DOHH2 (cell line): ENCODE measurements at regions not wholly inside any gene's neighbourhood (a gene's known extent, or its start where the extent isn't known, plus 50 kb on each side); places are given as distances from the start of the nearest gene placed in this dataset.
"Not testable (repeated sequence)": the region's sequence is repeated elsewhere in the genome, so short reads cannot be mapped to it uniquely, and the experiment has no call there.

Source experiments
- H3F3A ChIP-seq: fragments of 200-600 bp; sonication (generic), shearing (Covaris generic); 2 replicates; pipeline ENCODE4 v1.6.0; 2016; ENCODE audit warnings: antibody characterized with exemption, mild to moderate bottlenecking; ENCODE audit not compliant: control insufficient read depth, insufficient read depth
- H3K27ac ChIP-seq: fragments of 200-600 bp; sonication (generic); 2 replicates; pipeline ENCODE4 v1.5.1; 2014; ENCODE audit warnings: low read depth, mild to moderate bottlenecking, low read length, moderate library complexity
- H3K27me3 ChIP-seq: fragments of 200-600 bp; sonication (generic); 2 replicates; pipeline ENCODE4 v1.6.1; 2014; ENCODE audit warnings: mild to moderate bottlenecking, low read length, mixed read lengths; ENCODE audit not compliant: control insufficient read depth
- H3K36me3 ChIP-seq: fragments of 200-600 bp; sonication (generic); 2 replicates; pipeline ENCODE4 v1.6.1; 2014; ENCODE audit warnings: mild to moderate bottlenecking, low read length, moderate library complexity, mixed read lengths; ENCODE audit not compliant: control insufficient read depth
- H3K4me1 ChIP-seq: fragments of 200-600 bp; sonication (generic); 2 replicates; pipeline ENCODE4 v1.6.1; 2014; ENCODE audit warnings: mild to moderate bottlenecking, low read length, mixed read lengths; ENCODE audit not compliant: control insufficient read depth
- H3K4me2 ChIP-seq: fragments of 200-600 bp; sonication (generic); 2 replicates; pipeline ENCODE4 v1.6.0; 2014; ENCODE audit warnings: mild to moderate bottlenecking, low read length, moderate library complexity
- H3K4me3 ChIP-seq: fragments of 200-600 bp; sonication (generic); 2 replicates; pipeline ENCODE4 v1.5.1; 2014; ENCODE audit warnings: mild to moderate bottlenecking, low read length, mixed read lengths
- H3K79me2 ChIP-seq: fragments of 200-600 bp; sonication (generic); 2 replicates; pipeline ENCODE4 v1.6.1; 2014; ENCODE audit warnings: mild to moderate bottlenecking, low read length, mixed read lengths; ENCODE audit not compliant: control insufficient read depth
- H3K9me2 ChIP-seq: fragments of 200-600 bp; sonication (generic); replicated peaks from 2 replicates; pipeline ENCODE4 v1.6.1; 2014; ENCODE audit warnings: mild to moderate bottlenecking, low read length, mixed read lengths; ENCODE audit not compliant: control insufficient read depth
- H3K9me3 ChIP-seq: fragments of 200-600 bp; sonication (generic); 2 replicates; pipeline ENCODE4 v1.6.1; 2014; ENCODE audit warnings: antibody characterized with exemption, low read length, mixed read lengths; ENCODE audit not compliant: control insufficient read depth, insufficient read depth
- H4K20me1 ChIP-seq: fragments of 200-600 bp; sonication (generic); 2 replicates; pipeline ENCODE4 v1.6.0; 2014; ENCODE audit warnings: low read depth, mild to moderate bottlenecking, antibody characterized with exemption, low read length, moderate library complexity; ENCODE audit not compliant: control insufficient read depth, insufficient read depth
- CTCF ChIP-seq: fragments of 200-600 bp; sonication (generic); IDR thresholded peaks from one replicate; pipeline ENCODE4 v1.5.1; 2014; ENCODE audit warnings: antibody characterized with exemption, mild to moderate bottlenecking, low read depth, low read length; ENCODE audit not compliant: poor library complexity, severe bottlenecking
- EZH2phosphoT487 ChIP-seq: fragments of 200-600 bp; sonication (generic); IDR thresholded peaks from 2 replicates; pipeline ENCODE4 v1.6.1; 2017; ENCODE audit warnings: borderline replicate concordance, mild to moderate bottlenecking, antibody characterized with exemption, low read length, moderate library complexity, mixed read lengths

GRCh38 chr11:33996498-33997454, 54.8 kb upstream of the CAPRIN1 start:
- H3K4me1 ChIP-seq: peaks cover 29% of the 10 kb centered on the region
- H3K9me2 ChIP-seq: no peaks in the 10 kb centered on the region
- no peaks in the 10 kb centered on the region for H3K9me3 ChIP-seq
- H3K36me3 ChIP-seq: no peaks in the 10 kb centered on the region
- peaks cover 17% of the 10 kb centered on the region for H3K27me3 ChIP-seq
- no peaks in the 10 kb centered on the region for H3K79me2 ChIP-seq
- no peaks in the 10 kb centered on the region for H3F3A ChIP-seq
- H3K27ac ChIP-seq: no peak overlapping the region
- H3K4me2 ChIP-seq: peak overlapping the region; percentile 65
- TF ChIP-seq CTCF: peak; percentile 91
- no peak for TF ChIP-seq EZH2phosphoT487
- H3K4me3 ChIP-seq: peak overlapping the region; percentile 48
- no peaks in the 10 kb centered on the region for H4K20me1 ChIP-seq

- H3K4me1 ChIP-seq: peaks cover 12% of the 10 kb centered on the region
- H3K9me3 ChIP-seq: no peaks in the 10 kb centered on the region
- H3K4me3 ChIP-seq: no peak overlapping the region
- H4K20me1 ChIP-seq: no peaks in the 10 kb centered on the region
- H3K27ac ChIP-seq: no peak overlapping the region
- no peaks in the 10 kb centered on the region for H3K9me2 ChIP-seq
- no peaks in the 10 kb centered on the region for H3K79me2 ChIP-seq
- peaks cover 17% of the 10 kb centered on the region for H3K27me3 ChIP-seq
- TF ChIP-seq CTCF (no peak), EZH2phosphoT487 (no peak)
- H3F3A ChIP-seq: no peaks in the 10 kb centered on the region
- no peak overlapping the region for H3K4me2 ChIP-seq
- no peaks in the 10 kb centered on the region for H3K36me3 ChIP-seq
Measured at GRCh38 chr11:33994937-33995336, 56.6 kb upstream of the CAPRIN1 start.

GRCh38 chr11:33991136-33991535, 60.4 kb upstream of the CAPRIN1 start:
- H3K27me3 ChIP-seq, H3K9me3 ChIP-seq, H3K4me1 ChIP-seq, H3K4me3 ChIP-seq, H3K4me2 ChIP-seq, H3K27ac ChIP-seq, H3K9me2 ChIP-seq, H3F3A ChIP-seq, H3K79me2 ChIP-seq, H4K20me1 ChIP-seq, H3K36me3 ChIP-seq: not testable (repeated sequence)

GRCh38 chr11:33990131-33990530, 61.4 kb upstream of the CAPRIN1 start:
- not testable (repeated sequence) for H3K27ac ChIP-seq, H3K27me3 ChIP-seq, H3F3A ChIP-seq, H3K79me2 ChIP-seq, H3K9me3 ChIP-seq, H3K4me2 ChIP-seq, H3K4me1 ChIP-seq, H4K20me1 ChIP-seq, H3K9me2 ChIP-seq, H3K36me3 ChIP-seq, H3K4me3 ChIP-seq
